Lower leg skin (tissue), 3 donors: ENCODE measurements at regions not wholly inside any gene's neighbourhood (a gene's known extent, or its start where the extent isn't known, plus 50 kb on each side); places are given as distances from the start of the nearest gene placed in this dataset.

Experiments
- POLR2A ChIP-seq, 2 donors: fragments of 450-650 bp; IDR thresholded peaks; one replicate each; pipeline ENCODE4 v1.6.1; 2016 to 2017; ENCODE audit warnings: antibody characterized with exemption in 2 of 2, mild to moderate bottlenecking in 1 of 2, moderate library complexity in 1 of 2
- TF ChIP-seq, protein P1 (sequence below), 3 donors: fragments of 450-650 bp; IDR thresholded peaks; one replicate each; pipeline ENCODE4 v1.5.1; 2016; ENCODE audit warnings: antibody characterized with exemption in 3 of 3, mild to moderate bottlenecking in 3 of 3, moderate library complexity in 2 of 3

GRCh38 chrX:86917959-86918358, 599.6 kb upstream of the KLHL4 start:
- TF ChIP-seq, protein P1, sequence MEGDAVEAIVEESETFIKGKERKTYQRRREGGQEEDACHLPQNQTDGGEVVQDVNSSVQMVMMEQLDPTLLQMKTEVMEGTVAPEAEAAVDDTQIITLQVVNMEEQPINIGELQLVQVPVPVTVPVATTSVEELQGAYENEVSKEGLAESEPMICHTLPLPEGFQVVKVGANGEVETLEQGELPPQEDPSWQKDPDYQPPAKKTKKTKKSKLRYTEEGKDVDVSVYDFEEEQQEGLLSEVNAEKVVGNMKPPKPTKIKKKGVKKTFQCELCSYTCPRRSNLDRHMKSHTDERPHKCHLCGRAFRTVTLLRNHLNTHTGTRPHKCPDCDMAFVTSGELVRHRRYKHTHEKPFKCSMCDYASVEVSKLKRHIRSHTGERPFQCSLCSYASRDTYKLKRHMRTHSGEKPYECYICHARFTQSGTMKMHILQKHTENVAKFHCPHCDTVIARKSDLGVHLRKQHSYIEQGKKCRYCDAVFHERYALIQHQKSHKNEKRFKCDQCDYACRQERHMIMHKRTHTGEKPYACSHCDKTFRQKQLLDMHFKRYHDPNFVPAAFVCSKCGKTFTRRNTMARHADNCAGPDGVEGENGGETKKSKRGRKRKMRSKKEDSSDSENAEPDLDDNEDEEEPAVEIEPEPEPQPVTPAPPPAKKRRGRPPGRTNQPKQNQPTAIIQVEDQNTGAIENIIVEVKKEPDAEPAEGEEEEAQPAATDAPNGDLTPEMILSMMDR (IDR thresholded peaks at IDR 0.05) = no peak
- no peak for TF ChIP-seq POLR2A (IDR thresholded peaks at IDR 0.05)
